ENCODE measurements at regions not wholly inside any gene's neighbourhood (a gene's known extent, or its start where the extent isn't known, plus 50 kb on each side); places are given as distances from the start of the nearest gene placed in this dataset.

GRCh38 chr14:71430321-71430677 lies 501.9 kb upstream of the RGS6 start:
- H3K9me3 ChIP-seq (ENCODE audit: insufficient read depth, low read depth, low read length), result peaks cover 17% of the 10 kb centered on the region; the same call in 1 of the 2 replicates
- H4K20me1 ChIP-seq (ENCODE audit: insufficient read depth, low read length, poor library complexity, severe bottlenecking), result no peaks in the 10 kb centered on the region
- TF ChIP-seq CTCF (conservative IDR thresholded peaks at IDR 0.05; ENCODE audit: low read length), result no peak
- TF ChIP-seq EZH2phosphoT487 (IDR thresholded peaks at IDR 0.05; ENCODE audit: borderline replicate concordance), result no peak
- peaks cover 28% of the 10 kb centered on the region for H3K4me1 ChIP-seq (ENCODE audit: insufficient read depth, low read length, poor library complexity, severe bottlenecking)
- H3K9ac ChIP-seq (ENCODE audit: low read depth, low read length, poor library complexity, severe bottlenecking), result no peak overlapping the region
- no peak overlapping the region for H2AFZ ChIP-seq (ENCODE audit: low read length)
- H3F3A ChIP-seq (ENCODE audit: low read depth), result no peaks in the 10 kb centered on the region
- H3K36me3 ChIP-seq (ENCODE audit: insufficient read depth, low read length), result peaks cover 16% of the 10 kb centered on the region
- H3K27me3 ChIP-seq (ENCODE audit: insufficient read depth, low read length, poor library complexity, severe bottlenecking), result no peaks in the 10 kb centered on the region
- no peak overlapping the region for H3K4me3 ChIP-seq (ENCODE audit: low read length, poor library complexity, severe bottlenecking)
- peak overlapping the region; percentile 1 for H3K4me2 ChIP-seq (ENCODE audit: low read depth, low read length, poor library complexity, severe bottlenecking)
- H3K9me2 ChIP-seq (replicated peaks; ENCODE audit: low read depth, low read length), result no peaks in the 10 kb centered on the region
- peaks cover 85% of the 10 kb centered on the region for H3K79me2 ChIP-seq (ENCODE audit: insufficient read depth, low read length)

- Histone ChIP-seq H3K9me2 (replicated peaks; ENCODE audit: low read depth, low read length) (no peaks in the 10 kb centered on the region), H3K79me2 (ENCODE audit: insufficient read depth, low read length) (peaks cover 85% of the 10 kb centered on the region), H3K9ac (ENCODE audit: low read depth, low read length, poor library complexity, severe bottlenecking) (no peak overlapping the region), H3K4me2 (ENCODE audit: low read depth, low read length, poor library complexity, severe bottlenecking) (peak overlapping the region; percentile 1), H3K9me3 (ENCODE audit: insufficient read depth, low read depth, low read length) (peaks cover 12% of the 10 kb centered on the region; the same call in 1 of the 2 replicates), H2AFZ (ENCODE audit: low read length) (no peak overlapping the region), H3K27me3 (ENCODE audit: insufficient read depth, low read length, poor library complexity, severe bottlenecking) (no peaks in the 10 kb centered on the region), H4K20me1 (ENCODE audit: insufficient read depth, low read length, poor library complexity, severe bottlenecking) (no peaks in the 10 kb centered on the region), H3K4me1 (ENCODE audit: insufficient read depth, low read length, poor library complexity, severe bottlenecking) (peaks cover 28% of the 10 kb centered on the region), H3K36me3 (ENCODE audit: insufficient read depth, low read length) (peaks cover 13% of the 10 kb centered on the region), H3F3A (ENCODE audit: low read depth) (no peaks in the 10 kb centered on the region), H3K4me3 (ENCODE audit: low read length, poor library complexity, severe bottlenecking) (no peak overlapping the region)
- no peak for TF ChIP-seq EZH2phosphoT487 (IDR thresholded peaks at IDR 0.05; ENCODE audit: borderline replicate concordance)
- no peak for TF ChIP-seq CTCF (conservative IDR thresholded peaks at IDR 0.05; ENCODE audit: low read length)
These were observed 501.4 kb upstream of the RGS6 start for GRCh38 chr14:71430678-71431376.

GRCh38 chr14:71432334-71433110 lies 499.7 kb upstream of the RGS6 start:
- no peaks in the 10 kb centered on the region for H3K9me2 ChIP-seq (replicated peaks; ENCODE audit: low read depth, low read length)
- H3F3A ChIP-seq (ENCODE audit: low read depth), result no peaks in the 10 kb centered on the region
- H3K4me1 ChIP-seq (ENCODE audit: insufficient read depth, low read length, poor library complexity, severe bottlenecking), result peaks cover 28% of the 10 kb centered on the region
- H3K36me3 ChIP-seq (ENCODE audit: insufficient read depth, low read length), result no peaks in the 10 kb centered on the region
- H2AFZ ChIP-seq (ENCODE audit: low read length), result no peak overlapping the region
- TF ChIP-seq CTCF (conservative IDR thresholded peaks at IDR 0.05; ENCODE audit: low read length) (no peak), EZH2phosphoT487 (IDR thresholded peaks at IDR 0.05; ENCODE audit: borderline replicate concordance) (no peak)
- no peak overlapping the region for H3K9ac ChIP-seq (ENCODE audit: low read depth, low read length, poor library complexity, severe bottlenecking)
- peaks cover 84% of the 10 kb centered on the region for H3K79me2 ChIP-seq (ENCODE audit: insufficient read depth, low read length)
- no peak overlapping the region for H3K4me3 ChIP-seq (ENCODE audit: low read length, poor library complexity, severe bottlenecking)
- no peak overlapping the region for H3K4me2 ChIP-seq (ENCODE audit: low read depth, low read length, poor library complexity, severe bottlenecking)
- H3K27me3 ChIP-seq (ENCODE audit: insufficient read depth, low read length, poor library complexity, severe bottlenecking), result no peaks in the 10 kb centered on the region
- no peaks in the 10 kb centered on the region for H3K9me3 ChIP-seq (ENCODE audit: insufficient read depth, low read depth, low read length)
- H4K20me1 ChIP-seq (ENCODE audit: insufficient read depth, low read length, poor library complexity, severe bottlenecking), result no peaks in the 10 kb centered on the region

All from Loucy (cell line).